PC-9 (cell line): ENCODE measurements at regions not wholly inside any gene's neighbourhood (a gene's known extent, or its start where the extent isn't known, plus 50 kb on each side); places are given as distances from the start of the nearest gene placed in this dataset.

ENCODE experiments used
- BruUV-seq: library from RNA; stranded (reverse); fragments of 400-500 nt; replicated peaks from 2 replicates; lab custom pipeline; 2021; lab: Mats Ljungman, UMichigan
- CTCF ChIA-PET: fragments of 300-600 bp; sonication (Branson Sonifier 250); formaldehyde crosslinking; loops from one replicate; lab custom pipeline; 2022; ENCODE audit warnings: antibody characterized with exemption; lab: Charles Lee
- POLR2A ChIA-PET: fragments of 300-600 bp; sonication (Branson Sonifier 250); formaldehyde crosslinking; loops from one replicate; lab custom pipeline; 2022; ENCODE audit warnings: antibody characterized with exemption; ENCODE audit not compliant: unreplicated experiment; lab: Charles Lee
- DNase-seq, 2 experiments: peaks; one replicate each; pipeline versions ENCODE4 v3.0.0 to v3.0.0-alpha.2; 2015 to 2022; ENCODE audit warnings: mixed read lengths in 1 of 2
- H2AFZ ChIP-seq: fragments of 200-600 bp; sonication (generic); 2 replicates; pipeline ENCODE4 v1.8.1; 2017; ENCODE audit warnings: antibody characterized with exemption
- H3F3A ChIP-seq: fragments of 200-600 bp; sonication (generic); 2 replicates; pipeline ENCODE4 v1.8.1; 2017; ENCODE audit warnings: antibody characterized with exemption, mild to moderate bottlenecking, low read depth; ENCODE audit not compliant: insufficient read depth
- H3K27ac ChIP-seq: fragments of 200-600 bp; sonication (generic); 2 replicates; pipeline ENCODE4 v1.6.1; 2016; ENCODE audit warnings: mixed run types
- H3K27me3 ChIP-seq: fragments of 200-600 bp; sonication (generic); 2 replicates; pipeline ENCODE4 v1.6.1; 2016; ENCODE audit warnings: low read depth, mixed run types; ENCODE audit not compliant: insufficient read depth
- H3K36me3 ChIP-seq: fragments of 200-600 bp; sonication (generic); 2 replicates; pipeline ENCODE4 v1.6.1; 2016; ENCODE audit warnings: low read depth, mixed run types
- H3K4me1 ChIP-seq: fragments of 200-600 bp; sonication (generic); replicated peaks from 2 replicates; pipeline ENCODE4 v1.6.1; 2016; ENCODE audit warnings: mixed run types; ENCODE audit not compliant: insufficient read depth
- H3K4me2 ChIP-seq: fragments of 200-600 bp; sonication (generic); 2 replicates; pipeline ENCODE4 v1.6.1; 2017; ENCODE audit warnings: mixed run types
- H3K4me3 ChIP-seq: fragments of 200-600 bp; sonication (generic); 2 replicates; pipeline ENCODE4 v1.6.1; 2016; ENCODE audit warnings: mixed run types
- H3K79me2 ChIP-seq: fragments of 200-600 bp; sonication (generic); 2 replicates; pipeline ENCODE4 v1.6.1; 2017; ENCODE audit warnings: low read depth, mixed run types
- H3K9me2 ChIP-seq: fragments of 200-600 bp; sonication (generic); 2 replicates; pipeline ENCODE4 v1.8.1; 2017; ENCODE audit warnings: mild to moderate bottlenecking; ENCODE audit not compliant: insufficient read depth
- H3K9me3 ChIP-seq: fragments of 200-600 bp; sonication (generic); 2 replicates; pipeline ENCODE4 v1.8.1; 2016; ENCODE audit warnings: low read depth; ENCODE audit not compliant: insufficient read depth
- H4K20me1 ChIP-seq: fragments of 200-600 bp; sonication (generic); 2 replicates; pipeline ENCODE4 v1.8.1; 2017; ENCODE audit not compliant: insufficient read depth
- CTCF ChIP-seq: fragments of 200-600 bp; sonication (generic); conservative IDR thresholded peaks from 2 replicates; pipeline ENCODE4 v1.6.1; 2017; ENCODE audit warnings: mixed run types, antibody characterized with exemption, mild to moderate bottlenecking, moderate library complexity
- EZH2 ChIP-seq: fragments of 200-600 bp; sonication (generic); IDR thresholded peaks from 2 replicates; pipeline ENCODE4 v1.8.0; 2017; ENCODE audit warnings: antibody characterized with exemption, low read depth
- intact Hi-C: fragments of 100-400 bp; cut with micrococcal nuclease; formaldehyde crosslinking; loops from one replicate; pipeline ENCODE4 v1.10.0; 2022; ENCODE audit not compliant: unreplicated experiment

- intact Hi-C loops = no loop called here
- Histone ChIP-seq H2AFZ (no peak overlapping the region), H3K9me3 (no peaks in the 10 kb centered on the region; the same call in 1 of the 2 replicates), H3K36me3 (no peaks in the 10 kb centered on the region), H3K27ac (no peak overlapping the region), H3K4me1 (no peaks in the 10 kb centered on the region), H3K4me3 (no peak overlapping the region), H3K79me2 (no peaks in the 10 kb centered on the region), H3K4me2 (no peak overlapping the region), H3K9me2 (no peaks in the 10 kb centered on the region), H4K20me1 (no peaks in the 10 kb centered on the region), H3K27me3 (no peaks in the 10 kb centered on the region), H3F3A (no peaks in the 10 kb centered on the region)
- no peak for DNase-seq
- CTCF ChIA-PET = no interaction called here
- BruUV-seq = no TSS peak
- POLR2A ChIA-PET = no interaction called here
- TF ChIP-seq CTCF (no peak), EZH2 (no peak)
Measured at GRCh38 chr20:6384380-6384779, 261.6 kb upstream of the FERMT1 start.

- no TSS peak for BruUV-seq
Measured at GRCh38 chr20:6381887-6382286, 259.1 kb upstream of the FERMT1 start.

GRCh38 chr20:6362245-6362644 lies 239.4 kb upstream of the FERMT1 start:
- Histone ChIP-seq H3K27ac (no peak overlapping the region), H2AFZ (no peak overlapping the region), H3K79me2 (no peaks in the 10 kb centered on the region), H4K20me1 (no peaks in the 10 kb centered on the region), H3K4me1 (no peaks in the 10 kb centered on the region), H3K9me3 (no peaks in the 10 kb centered on the region), H3K4me3 (no peak overlapping the region), H3K36me3 (no peaks in the 10 kb centered on the region), H3K27me3 (no peaks in the 10 kb centered on the region), H3F3A (no peaks in the 10 kb centered on the region), H3K9me2 (no peaks in the 10 kb centered on the region), H3K4me2 (no peak overlapping the region)
- BruUV-seq = no TSS peak
- no peak for TF ChIP-seq CTCF
- no peak for TF ChIP-seq EZH2
- POLR2A ChIA-PET = no interaction called here
- intact Hi-C loops = no loop called here
- CTCF ChIA-PET = no interaction called here
- no peak for DNase-seq

More at GRCh38 chr20:6381887-6382286, 259.1 kb upstream of the FERMT1 start:
- Histone ChIP-seq H3K9me3 (no peaks in the 10 kb centered on the region; the same call in 1 of the 2 replicates), H3K27ac (no peak overlapping the region), H3K36me3 (no peaks in the 10 kb centered on the region), H3K4me1 (no peaks in the 10 kb centered on the region), H3K27me3 (peaks cover 10% of the 10 kb centered on the region; the same call in 1 of the 2 replicates), H3F3A (no peaks in the 10 kb centered on the region), H3K4me3 (no peak overlapping the region), H3K79me2 (no peaks in the 10 kb centered on the region), H2AFZ (no peak overlapping the region), H4K20me1 (no peaks in the 10 kb centered on the region), H3K4me2 (no peak overlapping the region), H3K9me2 (no peaks in the 10 kb centered on the region)
- ChIA-PET CTCF (no interaction called here), POLR2A (no interaction called here)
- no peak for DNase-seq
- intact Hi-C loops = no loop called here
- no peak for TF ChIP-seq EZH2
- TF ChIP-seq CTCF = peak; percentile 62
